Kidney capillary endothelial cell (primary cell): ENCODE measurements at regions not wholly inside any gene's neighbourhood (a gene's known extent, or its start where the extent isn't known, plus 50 kb on each side); places are given as distances from the start of the nearest gene placed in this dataset.

Experiments
- DNase-seq: peaks from one replicate; pipeline ENCODE4 v3.0.0-alpha.2; 2018; ENCODE audit warnings: low spot score

GRCh38 chr2:239780236-239780994 lies 244.7 kb downstream of the NDUFA10 start:
- DNase-seq = no peak

DNA sequence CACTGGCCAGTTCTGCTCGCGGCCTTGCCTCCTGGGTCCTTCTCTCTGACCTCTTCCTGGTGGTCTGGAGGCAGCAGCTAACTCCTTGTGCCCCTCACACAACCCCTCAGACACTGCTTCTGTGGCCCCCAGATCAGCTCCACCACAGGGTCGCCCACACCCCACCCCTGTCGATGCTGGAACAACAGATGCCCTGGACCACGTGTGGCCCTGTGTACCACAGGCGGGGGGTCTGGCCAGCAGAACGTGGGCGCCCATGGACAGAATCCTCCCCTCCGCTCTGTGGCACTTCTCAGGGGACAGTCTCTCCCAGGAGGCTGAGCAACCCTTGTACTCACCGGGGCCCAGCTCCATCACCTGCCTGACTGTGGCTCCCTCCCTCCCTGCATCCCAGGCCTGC lies 245.6 kb downstream of the NDUFA10 start:
- DNase-seq = no peak

DNA sequence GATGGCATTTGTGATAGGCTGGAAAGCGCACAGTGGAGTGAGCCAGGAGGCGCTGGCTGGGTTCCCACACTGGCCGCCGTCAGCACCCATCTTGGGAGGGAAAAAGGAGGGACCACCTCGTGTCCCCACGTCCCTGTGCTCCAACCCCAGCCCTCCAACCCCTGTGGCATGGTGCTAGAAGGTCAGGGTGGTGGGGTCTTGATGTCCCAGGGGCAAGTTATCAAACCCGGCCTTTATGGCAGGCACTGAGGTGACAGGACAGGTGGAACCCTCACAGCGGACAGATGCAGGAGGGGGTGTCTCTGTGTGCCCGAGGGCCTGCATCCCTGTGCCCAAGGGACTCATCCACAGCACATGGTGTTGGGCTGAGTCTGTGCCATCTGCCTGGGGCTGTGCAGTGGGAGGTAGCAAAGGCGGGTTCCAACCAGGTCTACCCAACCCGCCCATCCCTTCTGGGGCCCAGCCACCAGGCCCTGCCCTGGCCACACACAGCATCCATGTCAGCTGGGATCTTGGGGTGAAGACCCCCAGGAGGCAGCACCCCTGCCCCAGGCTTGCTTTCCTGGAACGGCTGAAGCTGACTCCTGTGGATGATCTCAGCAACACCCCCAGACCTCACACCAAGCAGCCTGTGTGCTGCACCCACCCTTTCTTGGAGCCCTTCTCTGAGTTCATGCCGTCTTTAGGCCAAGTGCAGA lies 246.1 kb downstream of the NDUFA10 start:
- no peak for DNase-seq

DNA sequence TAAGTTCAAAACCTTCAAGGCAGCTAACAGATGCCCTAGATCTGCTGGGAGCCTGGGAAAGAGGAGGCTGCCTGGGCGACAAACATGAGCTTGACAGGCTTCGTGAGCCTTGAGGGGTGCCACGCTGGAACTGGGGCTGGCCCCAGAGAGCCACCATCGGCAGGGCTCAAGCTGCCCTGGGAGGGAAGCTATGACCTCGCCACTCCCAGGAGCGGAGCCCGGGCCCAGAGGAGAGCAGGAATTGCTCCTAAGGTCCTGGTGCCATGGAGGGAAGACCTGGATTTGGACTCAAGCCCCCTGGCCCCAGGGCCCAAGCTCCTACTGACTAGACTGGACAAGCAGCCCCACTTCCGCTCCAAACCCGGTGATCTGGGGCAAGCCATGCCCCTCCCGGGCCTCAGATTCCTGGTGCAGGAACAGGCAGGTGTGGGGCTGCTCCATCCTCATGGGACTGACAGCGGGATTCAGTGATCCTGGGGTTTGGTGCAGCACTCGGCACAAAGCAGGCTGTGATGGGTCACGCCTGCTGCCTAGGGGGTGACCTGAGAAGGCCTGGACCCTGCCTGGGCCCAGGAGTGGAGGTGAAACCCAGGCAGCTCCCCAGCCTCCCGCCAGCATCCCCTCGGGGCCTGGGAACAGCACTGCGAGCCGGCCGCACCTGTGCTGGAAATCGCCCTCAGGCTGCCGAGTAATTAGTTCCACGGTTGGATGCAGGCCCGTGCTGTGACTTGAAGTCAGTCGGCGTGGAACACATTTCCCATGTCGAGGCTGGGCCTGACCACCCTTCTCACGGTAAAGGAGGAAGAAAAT lies 246.9 kb downstream of the NDUFA10 start:
- no peak for DNase-seq

- no peak for DNase-seq
Observed at GRCh38 chr2:239777219-239777618, 247.9 kb downstream of the NDUFA10 start.

DNA sequence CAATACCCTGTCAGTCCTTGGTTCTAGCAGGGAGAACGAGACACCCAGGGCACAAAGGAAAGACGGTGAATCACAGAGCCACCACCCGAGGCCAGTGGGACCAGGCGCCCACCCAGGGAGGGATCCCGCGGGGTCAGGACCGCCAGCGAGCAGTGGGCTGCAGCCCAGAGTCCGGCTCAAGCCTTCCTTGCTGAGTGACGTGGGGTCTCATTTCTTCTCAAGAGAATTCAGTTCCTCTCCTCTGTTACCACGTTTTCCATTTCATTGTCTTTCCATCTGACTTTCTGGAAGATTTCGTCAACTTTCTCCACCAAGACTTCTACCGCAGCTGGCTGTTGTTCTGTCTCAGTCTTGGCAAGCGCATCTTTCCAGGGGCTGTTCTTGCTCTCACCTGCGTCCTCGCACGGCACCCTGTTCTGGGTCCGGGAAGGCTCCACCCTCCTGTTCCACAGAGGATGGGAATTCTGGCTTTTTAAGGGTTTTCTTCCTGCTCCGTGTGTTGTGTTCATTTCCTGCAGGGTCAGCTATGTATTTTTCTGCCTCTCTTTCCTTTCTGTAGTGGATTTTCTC lies 248.6 kb downstream of the NDUFA10 start:
- DNase-seq = no peak

GRCh38 chr2:239775623-239776435 lies 249.3 kb downstream of the NDUFA10 start:
- DNase-seq = no peak

- DNase-seq = no peak
Observed at GRCh38 chr2:239774933-239775622, 250.1 kb downstream of the NDUFA10 start.

- no peak for DNase-seq
Observed at GRCh38 chr2:239774142-239774462, 251.0 kb downstream of the NDUFA10 start.

DNA sequence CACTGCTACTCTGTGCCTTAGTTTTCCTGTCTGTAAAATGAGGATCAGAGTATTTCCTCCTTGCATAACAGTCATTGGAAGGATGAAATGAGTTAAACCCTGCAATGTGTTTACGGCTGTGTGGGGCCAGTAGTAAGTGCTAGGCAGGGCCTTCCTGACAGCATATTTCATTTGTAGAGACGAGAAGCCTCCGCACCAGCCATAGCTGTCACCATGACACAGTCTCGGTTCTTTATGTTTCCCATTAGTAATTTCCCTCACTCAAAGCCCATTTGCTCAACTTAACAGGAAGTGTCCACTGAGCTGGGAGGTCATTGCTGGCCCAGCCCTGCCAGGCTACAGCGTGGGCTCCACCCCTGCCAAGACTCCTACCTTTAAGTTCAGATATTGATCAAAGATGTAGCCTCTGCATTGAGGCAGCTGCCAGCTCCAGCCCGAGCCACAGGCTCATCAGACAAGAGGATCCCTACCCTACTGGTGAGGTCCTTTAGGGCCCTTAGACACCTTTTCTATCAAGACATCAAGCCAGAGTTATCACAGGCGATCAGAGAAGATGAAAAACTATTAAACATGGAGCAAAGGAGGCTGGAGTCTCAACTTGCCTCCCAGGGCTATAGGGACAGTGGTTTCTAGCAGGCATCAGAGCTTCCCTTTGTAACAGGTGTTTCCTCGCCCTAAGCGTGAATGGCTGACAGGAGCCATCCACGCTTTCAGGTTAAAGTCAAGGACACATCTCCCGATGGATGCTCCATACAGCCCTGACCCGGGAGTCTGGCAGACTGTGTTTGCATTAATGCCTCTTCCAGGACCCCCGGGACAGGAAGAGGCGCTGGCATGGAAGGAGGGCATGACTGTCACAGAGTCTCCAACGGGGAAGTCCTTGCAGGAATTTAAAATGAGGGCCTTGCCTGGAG lies 251.7 kb downstream of the NDUFA10 start:
- DNase-seq = no peak

DNA sequence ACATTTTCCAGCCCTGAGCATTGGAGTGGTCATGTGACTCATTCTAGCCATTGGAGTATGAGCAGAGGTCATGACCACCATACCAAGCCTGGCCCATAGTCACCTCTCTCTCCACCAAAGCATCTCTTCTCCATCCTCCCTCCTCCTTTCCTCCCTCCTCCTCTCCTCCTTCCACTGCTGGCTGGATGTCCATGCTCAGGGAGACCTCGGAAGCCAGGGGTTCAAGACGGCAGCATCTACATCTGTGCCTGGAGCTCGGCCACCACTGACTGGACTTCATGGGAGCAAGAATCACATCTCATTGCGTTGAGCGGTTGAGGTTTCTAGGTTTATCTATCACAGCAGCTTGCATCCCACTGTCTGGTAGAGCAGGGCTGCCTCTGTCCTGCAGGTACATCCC lies 252.4 kb downstream of the NDUFA10 start:
- no peak for DNase-seq

DNA sequence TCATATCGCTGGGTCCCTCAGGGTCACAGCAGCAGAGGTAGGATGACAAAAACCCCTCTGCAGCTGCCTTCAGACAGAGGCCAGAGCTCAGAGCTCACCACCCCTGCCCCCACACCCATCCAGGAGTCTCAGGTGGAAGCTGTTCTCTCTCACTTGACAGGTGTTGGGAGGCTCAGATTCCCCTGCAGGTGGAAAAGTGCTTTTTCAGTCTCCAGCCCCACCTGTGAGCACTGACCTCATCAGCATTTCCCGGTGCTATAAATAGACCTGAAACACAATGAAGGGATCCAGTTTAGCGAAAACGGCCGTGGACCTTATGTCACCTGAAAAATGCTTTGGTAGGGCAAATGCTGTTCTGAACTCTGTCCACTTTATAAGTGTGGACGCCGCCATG lies 254.9 kb downstream of the NDUFA10 start:
- DNase-seq = no peak

DNA sequence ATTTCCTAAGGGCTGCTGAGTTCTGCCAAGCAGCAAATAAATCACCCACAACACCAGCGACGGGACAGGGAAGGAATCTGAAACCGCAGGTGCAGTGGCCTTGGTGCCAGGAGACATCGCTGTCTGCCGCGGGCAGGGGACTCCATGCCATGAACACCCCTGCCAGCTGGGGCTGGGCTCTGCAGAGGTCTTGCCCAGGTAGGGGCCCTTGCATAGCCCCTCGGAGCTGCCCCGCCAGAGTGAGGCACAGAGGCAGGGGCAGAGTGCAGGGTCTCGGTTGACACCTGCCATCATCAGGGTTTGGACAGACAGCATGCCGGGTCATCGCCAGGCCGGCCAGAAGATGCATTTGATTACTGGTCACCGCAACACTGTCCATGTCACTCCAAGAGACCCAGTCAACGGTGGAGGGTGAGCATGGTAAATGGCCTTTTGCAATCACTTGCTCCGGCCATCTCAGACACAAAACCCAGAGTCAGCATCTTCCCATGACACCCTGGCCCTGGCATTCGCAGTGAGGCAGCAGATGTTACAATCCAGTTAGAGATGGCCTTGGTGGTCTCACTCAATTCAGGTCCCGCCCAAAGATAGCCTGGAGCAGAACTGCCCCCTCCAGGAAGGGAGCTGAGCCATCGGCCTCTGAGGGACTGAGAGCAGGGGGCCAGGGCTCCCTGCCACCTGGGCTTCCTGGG lies 255.4 kb downstream of the NDUFA10 start:
- DNase-seq = no peak

DNA sequence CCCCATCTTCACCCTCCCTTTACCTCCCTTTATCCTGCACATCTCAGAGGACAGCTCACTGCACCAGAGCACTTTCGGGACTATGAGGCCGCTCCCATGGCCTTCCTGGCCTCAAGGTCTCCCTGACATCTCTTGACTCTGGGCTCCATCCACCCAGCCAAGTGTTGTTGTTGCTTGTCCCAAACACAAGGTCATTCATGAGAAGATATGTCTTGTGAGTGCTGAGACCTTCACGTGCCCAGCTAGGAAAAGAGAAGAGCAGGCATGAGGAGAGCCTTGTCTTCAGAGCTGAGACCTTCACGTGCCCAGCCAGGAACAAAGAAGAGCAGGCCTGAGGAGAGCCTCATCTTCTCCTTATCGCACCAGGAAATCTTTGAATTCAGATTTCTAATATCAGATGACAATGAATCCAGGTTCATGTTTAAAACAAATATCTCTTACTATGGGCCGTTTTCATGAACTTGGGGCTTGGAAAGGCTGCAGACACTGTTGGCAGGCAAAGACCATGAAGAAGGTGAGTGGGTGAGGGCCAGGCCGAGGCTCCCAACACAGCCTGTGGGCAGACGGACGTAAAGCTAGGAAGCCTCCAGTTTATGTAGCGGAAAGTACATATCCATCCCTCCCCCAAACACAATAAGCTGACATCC lies 256.1 kb downstream of the NDUFA10 start:
- no peak for DNase-seq

DNA sequence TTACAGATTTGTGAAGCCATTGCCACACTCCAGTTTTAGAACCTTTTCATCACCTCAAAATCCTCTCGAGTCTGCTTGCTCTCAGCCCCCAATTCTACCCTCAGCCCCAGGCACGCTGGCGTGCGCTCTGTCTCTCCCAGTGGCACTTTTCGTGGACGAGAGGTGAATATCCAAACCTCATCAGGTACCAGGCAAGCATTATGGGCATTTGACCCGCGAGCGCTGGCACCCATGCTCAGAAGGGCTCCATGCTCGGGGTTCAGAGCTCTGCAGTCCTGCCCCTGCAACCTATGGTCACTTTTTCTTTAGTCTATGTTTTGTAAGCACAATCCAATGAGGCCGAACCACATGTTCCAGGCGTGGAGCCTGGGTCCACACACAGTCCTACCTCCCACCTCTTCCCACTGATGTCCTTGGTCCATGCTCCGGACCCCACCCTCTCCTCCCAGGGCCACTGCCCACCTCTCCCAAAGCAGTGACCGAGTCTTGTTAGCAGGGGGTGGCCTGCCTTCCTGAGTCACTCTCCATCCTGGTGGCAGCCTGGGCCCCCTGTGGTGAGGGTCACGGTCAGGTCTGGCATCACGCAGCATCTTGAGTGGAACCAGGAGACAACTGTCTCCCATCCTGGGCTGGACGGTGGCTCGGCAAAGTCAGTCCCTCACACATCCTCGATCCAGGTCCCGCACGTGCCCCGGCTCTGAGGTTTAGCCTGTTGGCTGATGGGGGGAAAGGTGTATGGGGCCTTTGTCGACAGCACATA lies 256.9 kb downstream of the NDUFA10 start:
- DNase-seq = no peak

- DNase-seq = no peak
Observed at GRCh38 chr2:239767021-239767905, 257.9 kb downstream of the NDUFA10 start.

DNA sequence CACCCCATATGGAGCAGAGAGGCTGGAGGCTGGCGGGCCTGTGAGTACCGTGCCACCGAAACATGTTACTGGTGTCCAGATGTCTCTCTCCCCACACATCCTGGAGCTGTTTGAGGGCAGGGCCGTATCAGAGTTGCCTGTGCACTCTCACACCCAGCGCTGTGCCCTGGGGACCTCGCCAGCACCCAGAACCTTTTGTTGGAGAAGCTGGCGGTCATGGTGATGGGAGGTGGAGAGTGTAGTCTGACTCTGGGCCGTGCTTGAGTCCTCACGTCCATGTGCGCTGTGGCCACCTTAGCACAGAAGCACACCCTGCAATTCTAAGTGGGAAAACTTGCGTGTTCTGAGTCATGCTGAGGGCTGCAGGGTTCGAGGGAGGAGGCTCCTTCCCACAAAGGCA lies 259.2 kb downstream of the NDUFA10 start:
- DNase-seq = no peak
